Progenitor cell of endocrine pancreas (in vitro differentiated cells): ENCODE measurements at regions not wholly inside any gene's neighbourhood (a gene's known extent, or its start where the extent isn't known, plus 50 kb on each side); places are given as distances from the start of the nearest gene placed in this dataset.

ENCODE experiments used
- DNase-seq: peaks from one replicate; pipeline ENCODE4 v3.0.0; 2021; ENCODE audit warnings: low spot score; ENCODE audit not compliant: unreplicated experiment
- H3K27ac Mint-ChIP-seq: 2 replicates; pipeline ENCODE4 v1.8.0; 2021; ENCODE audit warnings: mild to moderate bottlenecking, moderate library complexity, mixed read lengths
- H3K27me3 Mint-ChIP-seq: 2 replicates; pipeline ENCODE4 v1.8.0; 2021; ENCODE audit warnings: mixed read lengths
- H3K36me3 Mint-ChIP-seq: 2 replicates; pipeline ENCODE4 v1.8.0; 2022; ENCODE audit warnings: mixed read lengths; ENCODE audit not compliant: insufficient read depth
- H3K4me1 Mint-ChIP-seq: 2 replicates; pipeline ENCODE4 v1.8.0; 2021; ENCODE audit warnings: low read depth, mixed read lengths
- H3K4me3 Mint-ChIP-seq: 2 replicates; pipeline ENCODE4 v1.8.0; 2021; ENCODE audit warnings: low read depth, mild to moderate bottlenecking, moderate library complexity, mixed read lengths
- H3K9me3 Mint-ChIP-seq: 2 replicates; pipeline ENCODE4 v1.8.0; 2021; ENCODE audit warnings: low read depth, mixed read lengths
- CTCF ChIP-seq: fragments of 200-600 bp; sonication (generic); IDR thresholded peaks from one replicate; pipeline ENCODE4 v1.5.0; 2021; ENCODE audit warnings: antibody characterized with exemption, mild to moderate bottlenecking; ENCODE audit not compliant: unreplicated experiment

- no peak for DNase-seq
- H3K4me1 Mint-ChIP-seq, result peaks cover 21% of the 10 kb centered on the region
- no peaks in the 10 kb centered on the region for H3K9me3 Mint-ChIP-seq
- H3K27me3 Mint-ChIP-seq, result no peaks in the 10 kb centered on the region
- no peak overlapping the region for H3K4me3 Mint-ChIP-seq
- no peak for TF ChIP-seq CTCF
- H3K27ac Mint-ChIP-seq, result peak overlapping the region; percentile 15
- H3K36me3 Mint-ChIP-seq, result no peaks in the 10 kb centered on the region
These were observed 241.9 kb upstream of the NBEA start for GRCh38 chr13:34700155-34700554.

GRCh38 chr13:34701919-34702318 is 240.2 kb upstream of the NBEA start:
- H3K9me3 Mint-ChIP-seq, result peaks cover 3% of the 10 kb centered on the region
- H3K27me3 Mint-ChIP-seq, result no peaks in the 10 kb centered on the region
- DNase-seq, result no peak
- H3K36me3 Mint-ChIP-seq, result no peaks in the 10 kb centered on the region
- H3K4me3 Mint-ChIP-seq, result no peak overlapping the region
- no peak overlapping the region for H3K27ac Mint-ChIP-seq
- peaks cover 21% of the 10 kb centered on the region for H3K4me1 Mint-ChIP-seq
- TF ChIP-seq CTCF, result no peak

- no peak for TF ChIP-seq CTCF
- Mint-ChIP-seq H3K9me3 (peaks cover 4% of the 10 kb centered on the region), H3K27me3 (no peaks in the 10 kb centered on the region), H3K36me3 (no peaks in the 10 kb centered on the region), H3K4me1 (no peaks in the 10 kb centered on the region), H3K27ac (no peak overlapping the region), H3K4me3 (no peak overlapping the region)
- no peak for DNase-seq
These were observed 233.3 kb upstream of the NBEA start for GRCh38 chr13:34708566-34709313.

- Mint-ChIP-seq H3K9me3 (no peaks in the 10 kb centered on the region), H3K36me3 (no peaks in the 10 kb centered on the region), H3K4me3 (no peak overlapping the region), H3K27me3 (no peaks in the 10 kb centered on the region), H3K4me1 (peaks cover 16% of the 10 kb centered on the region), H3K27ac (no peak overlapping the region)
- no peak for TF ChIP-seq CTCF
- no peak for DNase-seq
These were observed 222.8 kb upstream of the NBEA start for GRCh38 chr13:34719060-34719875.

- Mint-ChIP-seq H3K4me3 (no peak overlapping the region), H3K27ac (no peak overlapping the region), H3K4me1 (peaks cover 21% of the 10 kb centered on the region), H3K9me3 (no peaks in the 10 kb centered on the region), H3K36me3 (no peaks in the 10 kb centered on the region), H3K27me3 (no peaks in the 10 kb centered on the region)
- no peak for TF ChIP-seq CTCF
- DNase-seq, result no peak
These were observed 221.5 kb upstream of the NBEA start for GRCh38 chr13:34720618-34721017.
